ENCODE measurements at regions not wholly inside any gene's neighbourhood (a gene's known extent, or its start where the extent isn't known, plus 50 kb on each side); places are given as distances from the start of the nearest gene placed in this dataset.

GRCh38 chr6:113565306-113565705 is 291.8 kb upstream of the MARCKS start:
- TF ChIP-seq POLR2AphosphoS5 (IDR thresholded peaks at IDR 0.05; ENCODE audit: low read depth, low read length) (no peak), CTCF (IDR thresholded peaks at IDR 0.05) (no peak), TCF7L2 (IDR thresholded peaks at IDR 0.05; ENCODE audit: low read depth, low read length) (no peak), SIN3A (IDR thresholded peaks at IDR 0.05; ENCODE audit: borderline replicate concordance, insufficient read depth, low read depth, low read length) (no peak)
- TF ChIP-seq, protein P1, sequence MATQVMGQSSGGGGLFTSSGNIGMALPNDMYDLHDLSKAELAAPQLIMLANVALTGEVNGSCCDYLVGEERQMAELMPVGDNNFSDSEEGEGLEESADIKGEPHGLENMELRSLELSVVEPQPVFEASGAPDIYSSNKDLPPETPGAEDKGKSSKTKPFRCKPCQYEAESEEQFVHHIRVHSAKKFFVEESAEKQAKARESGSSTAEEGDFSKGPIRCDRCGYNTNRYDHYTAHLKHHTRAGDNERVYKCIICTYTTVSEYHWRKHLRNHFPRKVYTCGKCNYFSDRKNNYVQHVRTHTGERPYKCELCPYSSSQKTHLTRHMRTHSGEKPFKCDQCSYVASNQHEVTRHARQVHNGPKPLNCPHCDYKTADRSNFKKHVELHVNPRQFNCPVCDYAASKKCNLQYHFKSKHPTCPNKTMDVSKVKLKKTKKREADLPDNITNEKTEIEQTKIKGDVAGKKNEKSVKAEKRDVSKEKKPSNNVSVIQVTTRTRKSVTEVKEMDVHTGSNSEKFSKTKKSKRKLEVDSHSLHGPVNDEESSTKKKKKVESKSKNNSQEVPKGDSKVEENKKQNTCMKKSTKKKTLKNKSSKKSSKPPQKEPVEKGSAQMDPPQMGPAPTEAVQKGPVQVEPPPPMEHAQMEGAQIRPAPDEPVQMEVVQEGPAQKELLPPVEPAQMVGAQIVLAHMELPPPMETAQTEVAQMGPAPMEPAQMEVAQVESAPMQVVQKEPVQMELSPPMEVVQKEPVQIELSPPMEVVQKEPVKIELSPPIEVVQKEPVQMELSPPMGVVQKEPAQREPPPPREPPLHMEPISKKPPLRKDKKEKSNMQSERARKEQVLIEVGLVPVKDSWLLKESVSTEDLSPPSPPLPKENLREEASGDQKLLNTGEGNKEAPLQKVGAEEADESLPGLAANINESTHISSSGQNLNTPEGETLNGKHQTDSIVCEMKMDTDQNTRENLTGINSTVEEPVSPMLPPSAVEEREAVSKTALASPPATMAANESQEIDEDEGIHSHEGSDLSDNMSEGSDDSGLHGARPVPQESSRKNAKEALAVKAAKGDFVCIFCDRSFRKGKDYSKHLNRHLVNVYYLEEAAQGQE (IDR thresholded peaks at IDR 0.05; ENCODE audit: insufficient read depth in 1 of 2, low read depth in 2 of 2, low read length in 1 of 2) = no peak
